ENCODE measurements at regions not wholly inside any gene's neighbourhood (a gene's known extent, or its start where the extent isn't known, plus 50 kb on each side); places are given as distances from the start of the nearest gene placed in this dataset.

GRCh38 chr13:57314897-57315520, 148.0 kb downstream of the PRR20E start:
- CTCF ChIA-PET (ENCODE audit: partially characterized antibody), result no interaction called here
- DNase-seq (ENCODE audit: low read depth in 1 of 2, low spot score in 2 of 2), result no peak

More at GRCh38 chr13:57314897-57315520, 148.0 kb downstream of the PRR20E start:
- no peak overlapping the region for H2AK5ac ChIP-seq (ENCODE audit: low read depth, low read length)
- no peak overlapping the region for H2BK12ac ChIP-seq (ENCODE audit: low read depth, low read length)
- no peak overlapping the region for H4K8ac ChIP-seq (ENCODE audit: extremely low read depth, insufficient read depth, low read length)
- H4K20me1 ChIP-seq (replicated peaks in 1 of 2; ENCODE audit: control insufficient read depth in 1 of 2, insufficient read depth in 2 of 2, low read length in 2 of 2), result no peaks in the 10 kb centered on the region
- no peak overlapping the region for H2BK5ac ChIP-seq (ENCODE audit: low read depth, low read length)
- no peak overlapping the region for H3K4ac ChIP-seq (replicated peaks; ENCODE audit: insufficient read length, low read depth, low read length)
- no peak overlapping the region for H2BK120ac ChIP-seq (replicated peaks; ENCODE audit: low read depth, low read length)
- no peaks in the 10 kb centered on the region for H3K9me3 ChIP-seq (ENCODE audit: insufficient read depth in 2 of 2, low read depth in 1 of 2, low read length in 1 of 2)
- no peak for FAIRE-seq
- no peak overlapping the region for H3K18ac ChIP-seq (ENCODE audit: extremely low read depth, low read length)
- H3K4me3 ChIP-seq (ENCODE audit: extremely low read depth in 1 of 4, insufficient read depth in 2 of 4, low read depth in 3 of 4, low read length in 4 of 4), result no peak overlapping the region
- no peaks in the 10 kb centered on the region for H3K79me1 ChIP-seq (ENCODE audit: low read depth, low read length)
- no peaks in the 10 kb centered on the region for H3K27me3 ChIP-seq (replicated peaks in 1 of 4; ENCODE audit: control insufficient read depth in 3 of 4, extremely low read depth in 1 of 4, insufficient read depth in 3 of 4, low read length in 3 of 4)
- H3K79me2 ChIP-seq (ENCODE audit: control insufficient read depth in 1 of 2, insufficient read depth in 2 of 2, low read length in 2 of 2), result no peaks in the 10 kb centered on the region
- H3K56ac ChIP-seq (replicated peaks; ENCODE audit: insufficient read length, low read depth, low read length), result no peak overlapping the region
- H3K4me2 ChIP-seq (ENCODE audit: insufficient read depth in 1 of 2, low read depth in 2 of 2, low read length in 2 of 2), result no peak overlapping the region
- no peak overlapping the region for H2AFZ ChIP-seq (ENCODE audit: low read length)
- POLR2A ChIA-PET (ENCODE audit: partially characterized antibody), result no interaction called here
- WGBS, 2 experiments (ENCODE audit: extremely low coverage in 1 of 2, insufficient coverage in 1 of 2, insufficient read length in 1 of 2, insufficient replicate concordance in 2 of 2, low coverage in 1 of 2, low lambda C conversion rate in 2 of 2, missing lambda C conversion rate in 1 of 2), result 93% methylated on average over 6 of the region's 6 CpGs; no CpG with 5 or more reads in 1 of the 2 experiments
- no peak overlapping the region for H4K91ac ChIP-seq (replicated peaks; ENCODE audit: insufficient read length, low read length)
- no peak overlapping the region for H3K14ac ChIP-seq (ENCODE audit: insufficient read length)
- no peak overlapping the region for H4K5ac ChIP-seq (ENCODE audit: insufficient read length, low read depth, low read length)
- H2BK20ac ChIP-seq (ENCODE audit: low read length), result no peak overlapping the region
- H3K23me2 ChIP-seq (ENCODE audit: low read depth, low read length), result no peaks in the 10 kb centered on the region; the same call in 1 of the 2 replicates
- no peak overlapping the region for H3K27ac ChIP-seq (ENCODE audit: low read depth, low read length)
- H2BK15ac ChIP-seq (ENCODE audit: low read length), result no peak overlapping the region
- H3K4me1 ChIP-seq (replicated peaks in 1 of 4; ENCODE audit: control insufficient read depth in 3 of 4, insufficient read depth in 4 of 4, low read length in 3 of 4), result peaks cover 0 to 7% (median 2%) of the 10 kb centered on the region in 4 experiments; a peak in 3 of 7 replicates
- no peak for TF ChIP-seq MAFK (IDR thresholded peaks at IDR 0.05; ENCODE audit: low read depth, low read length)
- 0 out of 2 replicates have a peak, but pooled peaks have one; percentile 47 for TF ChIP-seq JUND (IDR thresholded peaks at IDR 0.05; ENCODE audit: low read length)
- no peak overlapping the region for H3K9ac ChIP-seq (replicated peaks in 1 of 4; ENCODE audit: extremely low read depth in 1 of 4, low read depth in 3 of 4, low read length in 3 of 4)
- no peaks in the 10 kb centered on the region for H3K36me3 ChIP-seq (ENCODE audit: control insufficient read depth in 2 of 4, insufficient read depth in 4 of 4, low read length in 3 of 4)
- no peak overlapping the region for H3K23ac ChIP-seq (ENCODE audit: insufficient read length)

All from H1 (cell line).